GM18519 (cell line): ENCODE measurements at regions not wholly inside any gene's neighbourhood (a gene's known extent, or its start where the extent isn't known, plus 50 kb on each side); places are given as distances from the start of the nearest gene placed in this dataset.
"Not testable (repeated sequence)": the region's sequence is repeated elsewhere in the genome, so short reads cannot be mapped to it uniquely, and the experiment has no call there.

Source experiments
- ATAC-seq: cut with Tn5 transposase; IDR thresholded peaks from one replicate; pipeline ENCODE4 v1.9.1; 2021; ENCODE audit warnings: mild to moderate bottlenecking, moderate library complexity; ENCODE audit not compliant: unreplicated experiment, low FRiP score

GRCh38 chr13:71382285-71382684 lies 484.7 kb downstream of the DACH1 start:
- no peak for ATAC-seq

- no peak for ATAC-seq
Measured at GRCh38 chr13:71380191-71380590, 486.8 kb downstream of the DACH1 start.

GRCh38 chr13:71378961-71379905 lies 487.8 kb downstream of the DACH1 start:
- ATAC-seq = no peak

GRCh38 chr13:71374471-71375049 lies 492.4 kb downstream of the DACH1 start:
- no peak for ATAC-seq

- ATAC-seq = no peak
Measured at GRCh38 chr13:71368336-71368735, 498.7 kb downstream of the DACH1 start.

- ATAC-seq = no peak
Measured at GRCh38 chr13:71360041-71360440, 507.0 kb downstream of the DACH1 start.

GRCh38 chr13:71359641-71360040 lies 507.4 kb downstream of the DACH1 start:
- no peak for ATAC-seq

GRCh38 chr13:71358218-71358617 lies 508.8 kb downstream of the DACH1 start:
- no peak for ATAC-seq

- no peak for ATAC-seq
Measured at GRCh38 chr13:71355010-71355409, 512.0 kb downstream of the DACH1 start.

GRCh38 chr13:71350886-71351285 lies 516.1 kb downstream of the DACH1 start:
- no peak for ATAC-seq

GRCh38 chr13:71345856-71346255 lies 521.1 kb downstream of the DACH1 start:
- not testable (repeated sequence) for ATAC-seq

GRCh38 chr13:71339736-71340135 lies 527.3 kb downstream of the DACH1 start:
- ATAC-seq = no peak

- no peak for ATAC-seq
Measured at GRCh38 chr13:71339005-71339404, 528.0 kb downstream of the DACH1 start.

GRCh38 chr13:71338070-71338469 lies 528.9 kb downstream of the DACH1 start:
- no peak for ATAC-seq

- ATAC-seq = no peak
Measured at GRCh38 chr13:71327266-71327665, 539.7 kb downstream of the DACH1 start.

GRCh38 chr13:71325556-71325955 lies 541.4 kb downstream of the DACH1 start:
- ATAC-seq = no peak

GRCh38 chr13:71323266-71323665 lies 543.7 kb downstream of the DACH1 start:
- ATAC-seq = no peak

- no peak for ATAC-seq
Measured at GRCh38 chr13:71320452-71320851, 546.6 kb downstream of the DACH1 start.

- no peak for ATAC-seq
Measured at GRCh38 chr13:71316792-71317363, 550.1 kb downstream of the DACH1 start.

- ATAC-seq = no peak
Measured at GRCh38 chr13:71312923-71313322, 554.1 kb downstream of the DACH1 start.

GRCh38 chr13:71309905-71310304 lies 557.1 kb downstream of the DACH1 start:
- ATAC-seq = no peak

- no peak for ATAC-seq
Measured at GRCh38 chr13:71306821-71307220, 560.2 kb downstream of the DACH1 start.
